SIG-M5 (cell line): ENCODE measurements at regions not wholly inside any gene's neighbourhood (a gene's known extent, or its start where the extent isn't known, plus 50 kb on each side); places are given as distances from the start of the nearest gene placed in this dataset.
"Not testable (repeated sequence)": the region's sequence is repeated elsewhere in the genome, so short reads cannot be mapped to it uniquely, and the experiment has no call there.

Experiments used
- DNase-seq: peaks from one replicate; lab custom pipeline; 2025; lab: John Stamatoyannopoulos, UW

DNA sequence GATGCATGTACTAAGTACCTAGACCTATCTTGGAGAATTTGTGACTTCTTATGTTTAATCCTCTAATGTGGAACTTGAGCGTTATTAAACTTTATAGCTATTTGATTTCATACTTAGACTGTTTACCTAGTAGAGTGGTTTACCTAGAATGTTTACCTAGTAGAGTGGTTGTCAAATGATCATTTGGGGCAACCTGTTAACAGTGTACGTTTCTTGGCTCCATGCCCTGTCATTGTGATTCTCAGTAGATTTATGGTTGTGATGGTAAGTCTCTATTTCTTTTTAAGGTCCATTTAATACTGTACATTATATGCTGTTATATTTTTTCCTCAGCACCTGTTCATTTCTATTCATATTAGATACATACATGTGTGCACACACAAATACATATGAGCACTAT lies 233.0 kb upstream of the MAD2L1 start:
- DNase-seq: no peak

DNA sequence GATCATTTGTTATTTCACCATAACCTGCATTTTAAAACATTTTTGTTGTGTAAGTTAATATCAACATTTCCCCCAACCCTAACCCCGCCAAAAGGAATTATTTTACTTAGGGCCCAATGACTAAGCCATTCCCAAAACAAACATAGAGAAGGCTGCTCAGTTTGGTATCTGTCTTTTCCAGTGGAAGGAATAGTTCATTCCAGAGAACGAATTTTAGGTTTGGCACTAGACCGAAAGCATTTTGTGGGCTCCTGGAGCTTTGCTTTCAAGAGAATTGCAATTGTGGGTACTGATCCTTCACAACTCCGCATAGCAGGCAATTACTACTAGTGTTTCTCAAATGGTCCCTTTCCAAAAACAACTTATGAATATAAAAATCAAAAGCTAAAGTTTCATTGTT lies 226.7 kb upstream of the MAD2L1 start:
- DNase-seq: no peak

DNA sequence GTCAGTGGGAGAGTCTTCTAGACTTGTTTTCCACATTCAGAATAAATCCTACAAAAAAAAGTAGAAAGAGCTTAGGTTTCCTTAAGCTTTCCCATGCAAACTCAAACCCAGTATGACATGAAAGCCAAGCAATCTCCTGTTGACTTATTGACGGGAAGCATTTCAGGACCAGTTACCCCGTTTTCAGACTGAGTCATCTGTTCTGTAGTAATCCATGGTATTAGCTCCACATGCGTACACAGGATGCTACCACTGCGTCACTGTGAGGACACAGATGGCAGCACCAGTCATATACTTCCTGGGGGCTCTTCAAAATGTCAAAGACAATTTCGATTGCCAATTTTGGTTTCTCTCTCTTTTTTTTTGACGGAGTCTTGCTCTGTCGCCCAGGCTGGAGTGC lies 224.9 kb upstream of the MAD2L1 start:
- DNase-seq: no peak

GRCh38 chr4:120290553-120290952 lies 223.9 kb upstream of the MAD2L1 start:
- DNase-seq: no peak

GRCh38 chr4:120286813-120287212 lies 220.2 kb upstream of the MAD2L1 start:
- DNase-seq: no peak

DNA sequence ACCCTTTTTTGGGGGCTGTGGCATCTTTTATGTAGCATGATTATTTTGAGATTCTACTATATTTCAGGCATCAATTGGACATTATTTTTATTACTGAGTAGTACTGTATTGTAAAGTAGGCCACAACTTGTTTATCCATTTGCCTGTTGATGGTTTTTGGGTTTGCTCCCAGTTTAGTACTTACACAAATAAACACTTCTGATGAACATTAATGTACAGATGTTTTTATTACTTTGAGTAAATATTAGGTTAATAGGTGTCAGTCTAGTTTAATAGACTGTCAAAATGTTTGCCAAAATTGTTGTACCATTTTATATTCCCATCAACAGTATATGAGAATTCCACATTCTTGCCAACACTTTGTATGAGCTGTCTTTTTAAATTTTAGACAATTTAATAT lies 214.9 kb upstream of the MAD2L1 start:
- DNase-seq: no peak

- no peak for DNase-seq
Observed at GRCh38 chr4:120277391-120277790, 210.7 kb upstream of the MAD2L1 start.

DNA sequence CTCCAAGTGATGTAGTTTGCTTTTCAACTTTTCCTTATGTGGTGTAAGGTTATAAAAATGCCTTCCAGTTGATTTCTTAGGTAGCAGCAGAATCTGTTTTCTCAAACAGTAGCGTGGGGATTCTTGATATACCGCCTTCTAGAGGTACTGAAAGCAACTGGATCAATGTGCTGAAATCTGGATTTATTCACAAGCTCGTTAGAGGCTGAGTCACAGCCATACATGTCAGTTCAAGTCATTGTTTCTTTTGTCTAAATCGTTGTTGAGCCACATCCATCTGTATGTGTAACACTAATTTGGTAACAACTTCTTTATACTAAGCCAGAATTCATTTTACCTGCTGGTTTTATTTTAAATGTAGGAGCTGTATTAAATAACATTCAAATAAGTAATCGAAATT lies 200.0 kb upstream of the MAD2L1 start:
- DNase-seq: no peak

GRCh38 chr4:120263618-120264017 lies 197.0 kb upstream of the MAD2L1 start:
- DNase-seq: no peak

DNA sequence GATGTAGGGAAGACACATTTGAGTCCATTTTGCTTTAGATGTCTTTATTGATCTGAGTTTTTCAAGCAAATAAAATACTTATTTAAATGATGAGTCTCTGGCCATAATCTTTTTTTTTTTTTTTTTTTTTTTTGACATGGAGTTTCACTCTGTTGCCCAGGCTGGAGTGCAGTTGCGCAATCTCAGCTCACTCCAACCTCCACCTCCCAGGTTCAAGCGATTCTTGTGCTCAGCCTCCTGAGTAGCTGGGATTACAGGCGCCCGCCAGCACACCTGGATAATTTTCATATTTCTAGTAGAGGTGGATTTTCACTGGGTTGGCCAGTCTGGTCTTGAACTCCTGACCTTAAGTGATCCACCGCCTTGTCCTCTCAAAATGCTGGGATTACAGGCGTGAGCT lies 194.5 kb upstream of the MAD2L1 start:
- DNase-seq: no peak

GRCh38 chr4:120256112-120256775 lies 189.6 kb upstream of the MAD2L1 start:
- DNase-seq: not testable (repeated sequence)

DNA sequence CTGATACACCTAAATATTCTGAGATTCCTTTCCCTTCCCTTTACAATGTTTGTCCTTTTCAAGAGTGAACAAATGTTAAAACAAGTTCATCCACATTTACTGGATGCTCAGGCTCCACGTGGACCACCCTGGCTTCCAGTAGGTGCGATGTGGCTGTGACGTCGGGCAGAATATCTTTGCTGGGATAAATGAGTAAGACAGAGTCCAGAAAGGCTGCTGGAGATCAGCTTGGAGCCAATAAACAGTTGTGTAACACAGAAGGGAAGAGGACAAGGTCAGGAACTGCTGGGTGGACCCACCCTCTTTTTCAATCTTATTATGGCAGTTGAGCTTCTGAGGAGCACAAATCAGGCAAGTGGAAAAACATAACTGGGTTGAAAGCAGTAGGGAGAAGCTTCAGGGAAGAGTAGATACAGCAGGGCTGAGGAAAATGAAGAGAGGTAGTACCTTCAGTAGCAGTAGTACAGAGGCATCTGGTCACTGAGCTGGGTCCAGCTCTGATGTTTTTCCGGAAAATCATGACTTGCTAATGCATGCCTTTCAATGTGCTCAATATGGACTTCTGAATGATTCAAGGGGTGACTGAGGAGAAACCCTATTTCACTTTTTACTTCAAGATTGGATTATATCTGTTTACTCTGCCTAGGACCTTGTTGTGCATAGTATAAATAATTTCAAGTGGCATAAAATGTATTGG lies 171.8 kb upstream of the MAD2L1 start:
- DNase-seq: no peak

DNA sequence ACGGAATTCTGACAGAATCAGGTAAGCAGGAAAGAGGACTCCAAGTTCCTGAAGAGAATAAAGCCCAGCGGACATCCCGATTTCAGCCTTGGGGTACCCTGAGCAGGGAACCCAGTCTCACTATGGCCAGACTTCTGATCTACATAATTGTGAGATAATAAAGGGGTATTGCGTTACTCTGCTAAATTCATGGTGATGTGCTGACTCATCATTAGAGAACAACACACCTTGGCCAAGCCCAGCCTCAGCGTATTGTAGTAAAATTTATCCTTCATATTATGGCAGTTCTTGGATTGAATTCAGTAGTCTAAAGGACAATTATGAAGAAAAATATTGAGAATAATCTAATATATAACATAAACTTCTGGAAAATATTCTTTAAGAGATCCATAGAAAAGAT lies 170.2 kb upstream of the MAD2L1 start:
- DNase-seq: no peak

GRCh38 chr4:120232050-120232449 lies 165.4 kb upstream of the MAD2L1 start:
- DNase-seq: no peak

GRCh38 chr4:120228086-120228485 lies 161.4 kb upstream of the MAD2L1 start:
- DNase-seq: no peak

DNA sequence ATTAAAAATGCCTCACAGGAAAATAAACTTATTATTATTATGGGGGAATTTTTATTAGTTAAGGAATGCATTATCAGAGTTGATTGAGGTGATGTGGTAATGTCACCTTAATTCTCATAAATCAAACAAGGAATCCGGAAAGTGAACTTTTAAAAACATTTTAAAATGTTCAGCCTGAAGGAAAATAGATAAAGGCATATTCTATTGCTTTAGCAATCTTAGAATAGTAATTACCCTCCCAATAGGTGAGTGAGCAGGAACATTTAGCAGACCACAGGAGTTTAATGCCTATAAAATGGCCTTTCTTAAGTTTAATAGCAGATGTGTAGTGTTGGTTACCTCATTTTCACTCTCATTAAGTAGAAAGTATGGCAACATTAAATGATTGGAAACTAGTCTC lies 160.9 kb upstream of the MAD2L1 start:
- no peak for DNase-seq

GRCh38 chr4:120225527-120225926 lies 158.9 kb upstream of the MAD2L1 start:
- no peak for DNase-seq

DNA sequence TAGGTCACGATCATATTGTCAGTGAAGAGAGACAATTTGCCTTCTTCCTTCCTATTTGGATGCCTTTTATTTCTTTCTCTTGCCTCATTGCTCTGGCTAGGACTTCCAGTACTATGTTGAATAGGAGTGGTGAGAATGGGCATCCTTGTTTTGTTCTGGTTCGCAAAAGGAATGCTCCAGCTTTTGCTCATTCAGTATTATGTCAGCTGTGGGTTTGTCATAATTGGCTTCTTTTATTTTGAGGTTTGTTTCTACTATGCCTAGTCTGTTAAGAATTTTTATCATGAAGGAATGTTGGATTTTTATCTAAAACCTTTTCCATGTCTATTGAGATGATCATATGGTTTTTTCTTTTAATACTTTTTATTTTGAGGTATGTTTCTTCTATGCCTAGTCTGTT lies 152.3 kb upstream of the MAD2L1 start:
- no peak for DNase-seq

GRCh38 chr4:120215350-120215749 lies 148.7 kb upstream of the MAD2L1 start:
- DNase-seq: no peak

DNA sequence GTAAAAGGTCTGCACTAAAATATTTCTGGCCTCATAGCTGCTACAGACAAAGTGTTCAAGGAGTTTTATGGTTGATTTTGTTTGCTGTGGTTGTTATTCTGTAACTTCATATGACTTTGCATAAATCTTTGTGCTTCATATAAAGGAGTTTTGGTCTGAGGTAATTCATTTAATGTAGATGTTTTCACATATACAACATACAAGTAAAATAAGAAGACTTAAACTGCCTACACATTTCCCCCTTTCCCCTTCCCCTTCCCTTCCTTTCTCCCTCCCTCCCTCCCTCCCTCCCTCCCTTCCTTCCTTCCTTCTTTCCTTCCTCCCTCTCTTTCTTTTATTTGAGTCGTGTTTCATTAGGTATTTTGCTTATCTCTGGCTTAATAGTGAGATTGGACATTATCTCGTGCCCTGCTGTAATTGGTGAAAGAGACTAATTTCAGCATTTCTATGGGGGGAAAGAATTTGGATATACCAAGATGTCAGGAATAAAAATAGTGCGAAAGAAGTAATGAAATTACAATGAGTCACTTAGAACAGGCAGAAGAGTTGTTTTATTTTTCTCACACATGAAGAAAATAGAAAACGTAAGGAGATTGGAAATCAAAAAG lies 144.9 kb upstream of the MAD2L1 start:
- DNase-seq: no peak

DNA sequence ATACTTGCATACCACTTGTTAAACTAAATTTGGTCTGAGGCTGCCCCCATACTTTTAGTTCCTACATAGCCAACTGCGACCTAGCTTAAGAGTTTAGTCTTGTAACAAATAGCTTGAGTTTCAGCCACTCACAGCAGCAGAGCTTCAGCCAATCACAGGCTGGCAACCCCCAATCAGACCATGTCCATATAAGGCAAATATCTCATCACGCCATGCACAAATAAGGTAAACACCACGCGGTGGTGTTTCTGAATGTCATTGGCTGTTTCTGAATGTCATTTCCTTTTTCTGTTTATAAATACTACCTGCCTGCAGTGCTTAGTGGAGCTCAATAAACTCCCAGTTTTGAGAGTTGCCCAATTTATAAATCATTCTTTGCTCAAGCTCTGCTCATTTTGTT lies 143.1 kb upstream of the MAD2L1 start:
- no peak for DNase-seq

GRCh38 chr4:120207021-120207420 lies 140.4 kb upstream of the MAD2L1 start:
- no peak for DNase-seq

- DNase-seq: no peak
Observed at GRCh38 chr4:120202222-120202621, 135.6 kb upstream of the MAD2L1 start.
